ENCODE measurements at regions not wholly inside any gene's neighbourhood (a gene's known extent, or its start where the extent isn't known, plus 50 kb on each side); places are given as distances from the start of the nearest gene placed in this dataset.
"Not testable (repeated sequence)": the region's sequence is repeated elsewhere in the genome, so short reads cannot be mapped to it uniquely, and the experiment has no call there.

GRCh38 chr12:33087876-33088275 lies 191.3 kb upstream of the PKP2 start:
- not testable (repeated sequence) for TF ChIP-seq EZH2 (IDR thresholded peaks at IDR 0.05; ENCODE audit: borderline replicate concordance, low read length)
- TF ChIP-seq, protein P1, sequence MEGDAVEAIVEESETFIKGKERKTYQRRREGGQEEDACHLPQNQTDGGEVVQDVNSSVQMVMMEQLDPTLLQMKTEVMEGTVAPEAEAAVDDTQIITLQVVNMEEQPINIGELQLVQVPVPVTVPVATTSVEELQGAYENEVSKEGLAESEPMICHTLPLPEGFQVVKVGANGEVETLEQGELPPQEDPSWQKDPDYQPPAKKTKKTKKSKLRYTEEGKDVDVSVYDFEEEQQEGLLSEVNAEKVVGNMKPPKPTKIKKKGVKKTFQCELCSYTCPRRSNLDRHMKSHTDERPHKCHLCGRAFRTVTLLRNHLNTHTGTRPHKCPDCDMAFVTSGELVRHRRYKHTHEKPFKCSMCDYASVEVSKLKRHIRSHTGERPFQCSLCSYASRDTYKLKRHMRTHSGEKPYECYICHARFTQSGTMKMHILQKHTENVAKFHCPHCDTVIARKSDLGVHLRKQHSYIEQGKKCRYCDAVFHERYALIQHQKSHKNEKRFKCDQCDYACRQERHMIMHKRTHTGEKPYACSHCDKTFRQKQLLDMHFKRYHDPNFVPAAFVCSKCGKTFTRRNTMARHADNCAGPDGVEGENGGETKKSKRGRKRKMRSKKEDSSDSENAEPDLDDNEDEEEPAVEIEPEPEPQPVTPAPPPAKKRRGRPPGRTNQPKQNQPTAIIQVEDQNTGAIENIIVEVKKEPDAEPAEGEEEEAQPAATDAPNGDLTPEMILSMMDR (conservative IDR thresholded peaks at IDR 0.05 in 1 of 2, IDR thresholded peaks at IDR 0.05 in 1 of 2; ENCODE audit: extremely low read depth in 1 of 2, insufficient read depth in 1 of 2, low read depth in 1 of 2, low read length in 2 of 2): not testable (repeated sequence)

All from mammary epithelial cell (primary cell).